ENCODE measurements at regions not wholly inside any gene's neighbourhood (a gene's known extent, or its start where the extent isn't known, plus 50 kb on each side); places are given as distances from the start of the nearest gene placed in this dataset.

DNA sequence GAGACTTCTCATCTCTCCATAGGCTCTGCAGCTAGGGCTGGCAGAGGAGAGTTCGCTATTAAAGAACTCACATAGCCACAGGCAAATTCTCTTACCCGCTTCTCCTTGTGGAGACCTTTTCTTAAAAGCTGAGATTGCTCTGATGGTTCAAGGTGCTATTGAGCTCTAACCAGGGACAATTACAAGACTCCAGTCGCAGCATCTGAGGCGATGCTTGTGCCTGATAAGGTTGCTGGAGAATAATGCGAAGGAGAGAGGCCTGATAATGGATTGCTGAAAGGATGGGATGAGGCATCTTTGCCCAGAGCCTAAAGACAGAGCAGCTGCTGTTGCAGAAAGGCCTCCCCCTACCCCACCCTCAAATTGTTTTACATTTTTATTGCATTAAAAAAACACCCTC, 244.5 kb upstream of the SOX14 start:
- no peak for TF ChIP-seq YY1 (IDR thresholded peaks at IDR 0.05; ENCODE audit: insufficient read depth, insufficient read length)
- 0 out of 2 replicates have a peak, but pooled peaks have one; percentile 21 for TF ChIP-seq ZNF274 (IDR thresholded peaks at IDR 0.05; ENCODE audit: low read depth, low read length)

Measured in NT2/D1 (cell line).